GM18858 (cell line): ENCODE measurements at regions not wholly inside any gene's neighbourhood (a gene's known extent, or its start where the extent isn't known, plus 50 kb on each side); places are given as distances from the start of the nearest gene placed in this dataset.
"Not testable (repeated sequence)": the region's sequence is repeated elsewhere in the genome, so short reads cannot be mapped to it uniquely, and the experiment has no call there.

ENCODE experiments used
- ATAC-seq: cut with Tn5 transposase; IDR thresholded peaks from one replicate; pipeline ENCODE4 v1.9.1; 2021; ENCODE audit not compliant: unreplicated experiment

DNA sequence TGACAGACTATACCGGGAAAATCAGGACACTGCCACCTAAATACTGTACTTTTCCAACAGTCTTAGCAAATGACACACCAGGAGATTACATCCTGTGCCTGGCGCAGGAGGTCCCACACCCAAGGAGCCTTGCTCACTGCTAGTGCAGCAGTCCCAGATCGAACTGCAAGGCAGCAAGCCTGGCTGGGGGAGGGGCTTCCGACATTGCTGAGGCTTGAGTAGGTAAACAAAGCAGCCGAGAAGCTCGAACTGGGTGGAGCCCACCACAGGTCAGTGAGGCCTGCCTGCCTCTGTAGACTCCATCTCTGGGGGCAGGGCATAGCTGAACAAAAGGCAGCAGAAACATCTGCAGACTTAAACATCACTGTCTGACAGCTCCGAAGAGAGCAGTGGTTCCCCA lies 1360.0 kb downstream of the UQCRFS1 start:
- not testable (repeated sequence) for ATAC-seq

DNA sequence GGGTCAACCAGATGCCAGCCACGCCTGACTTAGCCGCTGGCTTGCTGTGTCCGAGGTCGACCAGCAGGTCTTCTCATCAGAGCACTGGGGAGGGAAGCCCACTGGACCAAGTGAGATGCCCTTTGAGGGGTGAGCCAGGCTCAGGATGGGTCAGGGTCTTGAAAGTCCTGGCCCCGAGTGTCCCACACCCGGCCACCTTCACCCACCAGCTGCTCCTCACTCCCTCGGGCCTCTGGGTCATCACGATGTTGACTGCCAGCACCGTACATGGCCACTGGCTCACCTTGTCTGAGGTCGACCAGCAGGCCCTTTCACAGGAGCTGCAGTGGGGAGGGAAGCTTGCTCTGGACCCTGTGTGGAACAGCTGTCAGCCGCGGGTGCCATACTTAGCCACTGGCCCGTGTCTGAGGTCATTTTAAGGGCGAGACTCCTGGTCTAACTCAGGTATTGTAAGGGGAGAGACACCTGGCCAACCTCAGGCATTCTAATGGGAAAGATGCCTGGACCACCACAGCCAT lies 1361.3 kb downstream of the UQCRFS1 start:
- no peak for ATAC-seq

DNA sequence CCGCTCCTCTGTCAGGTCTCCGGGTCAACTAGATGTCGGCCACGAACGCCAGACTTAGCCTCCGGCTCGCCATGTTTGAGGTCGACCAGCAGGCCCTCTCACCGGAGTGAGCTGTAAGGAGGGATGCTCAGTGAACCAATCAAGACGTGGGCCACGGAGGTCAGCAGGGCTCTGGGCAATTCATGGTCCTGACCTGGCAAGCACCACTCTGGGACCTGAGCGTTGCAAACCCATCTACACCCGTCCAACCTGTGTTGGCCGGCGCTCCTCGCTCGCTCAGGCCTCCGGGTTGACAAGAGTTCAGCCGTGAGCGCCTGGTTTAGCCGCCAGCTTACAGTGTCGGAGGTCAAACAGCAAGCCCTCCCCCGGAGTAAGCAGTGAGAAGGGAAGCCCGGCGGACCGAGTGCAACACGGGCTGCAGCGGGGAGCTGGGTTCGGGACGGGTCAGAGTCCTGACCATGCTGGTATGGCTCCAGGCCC lies 1361.9 kb downstream of the UQCRFS1 start:
- ATAC-seq, result no peak

DNA sequence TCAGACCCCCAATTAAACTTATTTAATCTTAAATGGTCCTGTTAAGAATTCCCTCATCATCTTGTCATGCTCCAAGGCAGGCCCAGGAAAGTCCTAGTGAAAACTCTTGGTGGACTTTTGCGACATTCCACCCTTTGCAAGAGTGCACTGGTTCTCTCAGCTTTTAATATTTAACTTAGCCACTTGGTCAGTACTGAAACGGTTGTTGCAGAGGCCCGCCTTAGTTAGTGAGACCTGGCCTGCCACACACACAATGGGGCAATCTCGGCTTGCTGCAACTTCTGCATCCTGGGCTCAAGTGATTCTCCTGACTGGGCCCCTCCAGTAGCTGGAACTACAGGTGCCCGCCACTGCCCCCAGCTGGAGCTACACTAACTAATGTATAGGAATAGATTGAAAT lies 1366.0 kb downstream of the UQCRFS1 start:
- no peak for ATAC-seq

DNA sequence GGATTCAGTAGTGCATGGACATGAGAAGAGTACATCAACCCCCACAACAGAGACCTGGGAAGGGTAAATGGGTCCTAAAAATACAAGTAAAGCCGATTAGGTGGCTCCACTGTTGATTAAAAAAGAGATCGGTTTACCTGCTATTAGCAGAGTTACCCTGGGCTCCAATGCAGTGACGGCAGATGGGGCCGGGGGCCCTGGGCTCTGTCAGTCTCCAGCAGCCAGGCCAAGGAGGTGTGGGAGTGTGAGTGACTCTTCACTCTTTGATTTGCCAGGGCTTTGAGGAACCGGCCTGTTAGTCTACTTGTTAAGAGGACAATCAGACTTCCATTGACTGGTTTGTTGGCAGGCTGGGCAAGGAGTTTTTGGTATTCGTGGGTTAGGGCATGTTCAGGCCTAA lies 1368.7 kb downstream of the UQCRFS1 start:
- no peak for ATAC-seq

DNA sequence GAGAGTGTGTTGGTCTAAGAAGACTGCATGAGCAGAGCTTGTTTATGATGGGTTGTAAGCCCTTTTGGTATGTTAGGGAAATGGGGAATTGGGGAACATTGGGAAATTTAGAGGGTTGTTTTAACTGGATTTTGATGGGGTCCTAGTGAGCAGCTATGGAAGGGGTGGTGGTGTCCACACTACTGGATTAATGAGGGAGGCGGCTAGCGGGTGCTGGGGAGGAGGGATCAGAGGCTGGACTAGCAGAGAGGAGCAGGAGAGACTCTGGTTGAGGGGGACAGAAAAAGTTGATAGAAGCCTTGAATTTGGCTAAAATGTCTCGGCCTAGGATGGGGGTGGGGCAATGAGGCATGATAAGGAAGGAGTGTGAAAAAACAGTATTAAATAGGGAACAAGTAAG lies 1369.1 kb downstream of the UQCRFS1 start:
- no peak for ATAC-seq

DNA sequence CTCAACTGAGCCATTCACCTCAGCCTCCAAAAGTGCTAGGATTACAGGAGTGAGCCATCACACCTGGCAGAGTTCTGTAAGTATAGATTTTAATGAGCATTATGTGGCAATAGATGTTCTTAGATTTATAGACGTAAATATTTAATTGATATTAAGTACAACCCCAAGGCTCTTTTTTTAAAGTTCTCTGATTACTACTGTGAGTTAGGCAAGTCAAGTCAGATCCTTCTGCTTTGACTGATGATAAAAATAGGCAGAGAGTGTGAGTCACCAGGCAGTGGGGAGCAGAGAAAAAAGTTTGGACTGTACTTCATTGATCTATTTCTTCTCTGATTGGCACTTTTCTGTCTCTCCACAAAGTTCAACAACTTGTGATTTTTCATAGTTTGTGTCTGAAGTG lies 1379.9 kb downstream of the UQCRFS1 start:
- no peak for ATAC-seq

DNA sequence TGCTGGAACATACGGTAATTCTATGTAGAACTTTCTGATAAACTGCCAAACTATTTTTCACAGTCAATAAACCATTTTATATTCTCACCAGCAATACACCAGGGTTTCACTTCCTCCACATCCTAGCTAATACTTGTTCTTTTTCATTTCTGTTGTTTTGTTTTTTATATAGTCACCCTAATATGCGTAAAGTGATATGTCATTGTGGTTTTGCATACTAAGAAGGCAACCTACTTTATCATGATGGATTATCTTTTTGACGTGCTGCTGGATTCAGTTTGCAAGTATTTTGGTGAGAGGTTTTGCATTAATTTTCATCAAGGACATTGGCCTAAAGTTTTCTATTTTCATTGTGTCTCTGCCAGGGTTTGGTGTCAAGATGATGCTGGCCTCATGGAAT lies 1384.1 kb downstream of the UQCRFS1 start:
- no peak for ATAC-seq

DNA sequence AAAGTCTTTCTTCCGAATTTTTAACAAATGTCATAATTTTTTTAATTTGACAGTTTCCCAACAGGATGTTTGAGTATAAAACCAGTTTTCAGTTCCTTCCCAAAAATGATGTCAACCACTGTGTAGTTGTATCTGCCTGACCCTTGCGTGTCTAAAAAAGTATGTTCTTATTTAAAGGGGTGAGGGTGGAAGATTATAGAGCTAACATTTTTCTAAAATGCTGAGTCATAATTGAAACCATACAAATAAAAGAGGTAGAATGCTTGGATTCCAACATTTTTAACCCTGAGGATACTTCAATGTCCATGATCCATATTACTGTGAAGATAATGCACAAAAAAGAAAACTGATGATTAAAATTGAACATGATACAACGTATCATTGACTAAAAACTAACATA lies 1388.8 kb downstream of the UQCRFS1 start:
- no peak for ATAC-seq

DNA sequence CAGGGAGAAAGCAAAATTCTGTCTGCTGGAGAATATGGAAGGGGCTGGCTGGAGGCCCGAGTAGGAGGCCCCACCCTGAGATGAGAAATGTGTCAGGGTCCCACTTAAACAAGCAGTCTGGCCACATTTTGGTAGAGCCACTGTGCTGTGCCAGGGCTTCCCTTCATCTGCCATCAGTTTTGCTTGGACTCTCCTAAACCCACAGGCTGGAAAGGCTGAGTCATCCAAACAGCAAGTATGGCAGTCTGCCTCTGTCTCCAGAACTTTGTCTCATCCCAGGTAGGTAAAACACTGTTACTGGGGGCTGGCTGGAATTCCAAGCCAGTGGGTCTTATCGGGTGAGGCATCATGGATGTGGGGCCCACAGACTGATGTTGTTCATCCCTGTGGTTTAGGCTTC lies 1390.6 kb downstream of the UQCRFS1 start:
- no peak for ATAC-seq

DNA sequence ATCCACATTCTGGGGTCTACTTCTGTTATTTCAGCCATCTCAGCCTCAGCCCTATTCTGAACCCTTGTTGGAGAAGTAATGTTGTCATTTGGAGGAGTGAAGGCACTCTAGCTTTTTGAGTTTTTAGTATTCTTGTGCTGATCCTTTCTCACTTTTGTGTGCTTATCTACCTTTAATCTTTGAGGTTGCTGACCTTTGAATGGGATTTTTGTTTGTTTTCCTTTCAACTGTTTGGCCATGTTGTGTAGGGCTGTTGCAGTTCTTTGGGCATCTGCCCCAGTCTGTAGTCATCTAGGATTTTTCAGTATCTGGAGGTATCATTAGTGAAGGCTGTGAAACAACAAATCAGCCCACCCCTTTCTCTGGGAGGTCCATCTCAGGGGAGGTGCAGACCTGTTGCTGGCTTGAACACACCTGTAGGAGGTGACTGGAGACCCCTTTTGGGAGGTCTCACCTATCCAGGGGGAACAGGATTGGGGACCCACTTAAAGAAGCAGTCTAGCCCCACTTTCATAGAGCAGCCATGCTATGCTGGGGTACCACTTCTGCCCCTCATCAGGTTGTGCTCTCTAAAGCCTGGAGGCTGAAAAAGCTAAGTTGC lies 1391.4 kb downstream of the UQCRFS1 start:
- ATAC-seq, result no peak

DNA sequence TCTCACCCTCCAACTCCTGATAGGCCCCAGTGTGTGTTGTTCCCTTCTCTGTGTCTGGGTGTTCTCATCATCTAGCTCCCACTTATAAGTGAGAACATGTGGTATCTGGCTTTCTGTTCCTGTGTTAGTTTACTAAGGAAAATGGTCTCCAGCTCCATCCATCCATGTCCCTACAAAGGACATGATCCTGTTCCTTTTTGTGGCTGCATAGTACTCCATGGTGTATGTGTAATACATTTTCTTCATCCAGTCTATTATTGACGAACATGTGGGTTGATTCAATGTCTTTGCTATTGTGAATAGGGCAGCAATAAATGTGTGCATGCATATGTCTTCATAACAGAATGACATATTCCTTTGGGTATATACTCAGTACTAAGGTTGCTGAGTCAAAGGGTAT lies 1397.0 kb downstream of the UQCRFS1 start:
- no peak for ATAC-seq

DNA sequence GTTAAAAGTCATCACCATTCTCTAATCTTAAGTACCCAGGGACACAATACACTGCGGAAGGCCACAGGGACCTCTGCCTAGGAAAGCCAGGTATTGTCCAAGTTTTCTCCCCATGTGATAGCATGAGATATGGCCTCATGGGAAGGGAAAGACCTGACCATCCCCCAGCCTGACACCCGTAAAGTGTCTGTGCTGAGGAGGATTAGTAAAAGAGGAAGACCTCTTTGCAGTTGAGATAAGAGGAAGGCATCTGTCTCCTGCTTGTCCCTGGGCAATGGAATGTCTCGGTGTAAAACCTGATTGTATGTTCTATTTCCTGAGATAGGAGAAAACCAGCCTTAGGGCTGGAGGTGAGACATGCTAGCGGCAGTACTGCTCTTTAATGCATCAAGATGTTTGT lies 1398.1 kb downstream of the UQCRFS1 start:
- ATAC-seq, result not testable (repeated sequence)

DNA sequence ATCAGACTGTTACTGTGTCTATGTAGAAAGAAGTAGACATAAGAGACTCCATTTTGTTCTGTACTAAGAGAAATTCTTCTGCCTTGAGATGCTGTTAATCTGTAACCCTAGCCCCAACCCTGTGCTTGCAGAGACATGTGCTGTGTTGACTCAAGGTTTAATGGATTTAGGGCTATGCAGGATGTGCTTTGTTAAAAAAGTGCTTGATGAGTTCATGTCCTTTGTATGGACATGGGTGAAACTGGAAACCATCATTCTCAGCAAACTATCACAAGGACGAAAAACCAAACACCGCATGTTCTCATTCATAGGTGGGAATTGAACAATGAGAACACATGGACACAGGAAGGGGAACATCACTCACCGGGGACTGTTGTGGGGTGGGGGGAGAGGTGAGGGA lies 1398.7 kb downstream of the UQCRFS1 start:
- ATAC-seq, result not testable (repeated sequence)

DNA sequence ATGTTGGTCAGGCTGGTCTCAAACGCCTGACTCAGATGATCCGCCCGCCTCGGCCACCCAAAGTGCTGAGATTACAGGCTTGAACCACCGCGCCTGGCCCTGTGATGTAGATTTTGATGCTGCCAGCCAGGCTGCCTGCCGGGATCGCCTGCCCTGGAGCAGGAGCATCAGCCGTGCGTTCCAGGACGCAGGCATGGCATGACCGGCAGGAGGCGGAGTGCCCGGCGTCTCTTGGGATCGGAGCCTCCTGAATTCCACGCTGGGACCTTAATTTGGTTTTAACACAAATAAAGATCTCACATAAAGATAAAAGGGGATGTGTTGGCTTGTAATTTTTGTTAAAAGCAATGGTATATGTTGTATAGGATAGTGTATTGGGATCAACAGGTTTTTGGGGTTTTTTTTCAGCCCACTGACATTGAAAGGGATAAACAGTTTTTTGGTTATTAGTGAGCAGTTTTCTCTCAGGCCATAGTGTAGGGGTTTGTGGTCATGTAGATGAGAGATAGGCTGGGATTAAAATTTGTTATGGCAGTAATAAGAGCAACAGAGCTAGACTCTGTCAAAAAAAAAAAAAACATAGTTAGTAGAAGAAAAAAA lies 1406.4 kb downstream of the UQCRFS1 start:
- no peak for ATAC-seq

DNA sequence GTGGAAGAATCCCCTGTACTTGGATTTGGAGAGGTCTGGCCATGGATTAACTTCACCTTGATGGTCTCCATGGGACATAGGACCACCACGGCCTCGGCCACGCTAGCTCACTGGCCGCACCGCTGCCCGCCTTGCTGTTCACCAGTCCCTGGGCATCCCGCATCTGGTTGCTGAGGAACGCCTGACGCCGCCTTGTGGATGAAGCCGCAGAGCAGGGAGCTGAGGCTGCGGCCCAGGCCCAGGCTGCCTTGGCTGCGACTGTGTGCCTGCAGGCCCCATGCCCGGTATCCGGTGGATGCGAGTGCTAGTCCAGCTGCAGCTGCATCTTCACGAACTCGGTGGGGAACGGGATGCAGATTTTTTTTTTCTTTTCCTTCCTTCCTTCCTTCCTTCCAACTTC lies 1407.1 kb downstream of the UQCRFS1 start:
- ATAC-seq, result no peak

DNA sequence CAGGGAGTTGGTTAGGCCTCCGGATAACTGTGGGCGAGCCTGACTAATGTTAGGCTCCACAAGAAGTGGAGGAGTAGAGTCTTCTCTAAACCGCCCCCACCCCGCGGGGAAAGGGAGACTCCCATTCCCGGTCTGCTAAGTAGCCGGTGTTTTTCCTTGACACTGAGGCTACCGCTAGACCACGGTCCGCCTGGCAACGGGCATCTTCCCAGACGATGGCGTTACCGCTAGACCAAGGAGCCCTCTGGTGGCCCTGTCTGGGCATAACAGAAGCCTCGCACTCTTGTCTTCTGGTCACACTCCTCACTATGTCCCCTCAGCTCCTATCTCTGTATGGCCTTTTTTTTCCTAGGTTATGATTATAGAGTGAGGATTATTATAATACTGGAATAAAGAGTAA lies 1410.7 kb downstream of the UQCRFS1 start:
- not testable (repeated sequence) for ATAC-seq

DNA sequence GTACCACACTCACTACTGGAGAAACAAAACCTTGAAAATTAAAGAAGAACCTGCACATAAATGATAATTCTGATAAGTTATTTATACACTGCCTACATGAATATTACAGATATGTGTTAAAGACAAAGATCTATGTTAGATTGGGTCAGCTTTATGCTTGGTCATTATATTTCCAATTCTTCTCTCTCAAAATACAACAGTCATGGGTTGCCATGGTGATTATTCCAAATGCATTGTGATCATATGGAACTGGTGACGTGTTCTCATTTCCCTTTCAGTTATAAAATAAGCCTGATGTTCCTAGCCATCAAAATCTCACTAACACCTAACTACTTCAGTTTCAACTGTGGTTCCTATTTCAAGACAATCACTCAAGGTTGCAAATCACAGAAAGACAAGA lies 1416.4 kb downstream of the UQCRFS1 start:
- no peak for ATAC-seq

DNA sequence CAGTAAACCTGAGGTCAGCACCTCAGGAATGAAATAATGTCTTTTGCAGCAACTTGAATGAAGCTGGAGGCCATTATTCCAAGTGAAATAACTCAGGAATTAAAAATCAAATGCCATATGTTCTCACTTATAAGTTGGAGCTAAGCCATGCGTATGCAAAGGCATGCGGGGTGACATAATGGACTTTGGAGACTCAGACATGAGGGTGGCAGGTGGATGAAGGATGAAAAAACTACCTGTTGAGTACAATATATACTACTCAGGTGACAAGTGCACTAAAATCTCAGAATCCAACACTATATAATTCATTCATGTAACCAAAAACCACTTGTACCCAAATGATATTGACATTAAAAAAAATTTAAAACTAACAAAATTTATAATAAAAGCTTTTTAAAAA lies 1416.9 kb downstream of the UQCRFS1 start:
- no peak for ATAC-seq

DNA sequence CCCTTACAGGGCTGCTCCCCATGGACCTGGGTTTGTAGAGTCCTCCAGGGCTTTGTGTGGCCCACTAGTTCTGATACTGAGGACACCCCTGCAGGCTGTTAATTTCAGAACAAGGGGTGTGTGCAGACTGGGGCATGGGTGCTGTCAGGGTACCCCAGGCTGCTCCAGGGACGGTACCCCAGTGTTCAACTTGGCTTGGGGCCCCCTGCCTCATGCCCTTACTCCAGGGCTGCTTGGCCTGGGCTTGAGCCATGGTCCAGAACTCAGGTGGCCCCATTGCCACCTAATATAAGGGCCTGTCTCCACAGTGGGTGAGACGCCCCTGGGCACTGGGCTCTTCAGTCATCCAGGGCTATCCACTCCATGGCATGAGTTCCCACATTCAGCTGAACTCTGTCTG lies 1417.6 kb downstream of the UQCRFS1 start:
- ATAC-seq, result no peak

DNA sequence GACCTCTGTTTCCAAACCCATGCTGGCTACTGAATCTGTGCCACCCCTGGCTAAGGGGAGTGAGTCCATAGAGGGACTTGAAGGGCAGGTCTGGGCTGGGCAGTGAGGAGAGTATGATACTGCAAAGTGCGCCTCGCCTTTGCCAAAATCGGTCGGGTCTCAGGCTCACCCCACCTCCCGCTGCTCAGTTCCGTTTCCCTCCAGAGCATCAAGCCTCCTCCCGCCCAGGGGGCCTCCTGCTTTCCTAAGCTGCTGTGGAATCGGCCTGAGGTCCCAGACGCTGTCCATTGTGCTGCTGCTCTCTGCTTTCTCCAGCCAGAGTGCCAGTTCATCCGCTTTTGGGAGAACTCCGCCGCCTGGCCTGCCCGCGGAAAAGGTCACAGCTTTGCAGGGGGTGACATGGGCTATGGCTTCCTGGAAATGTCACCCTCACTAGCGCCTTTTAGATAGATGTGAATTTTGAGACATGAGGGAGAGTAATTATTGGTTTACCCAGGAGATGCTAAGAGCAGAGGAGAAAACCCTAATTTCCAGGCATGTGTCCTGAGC lies 1418.4 kb downstream of the UQCRFS1 start:
- ATAC-seq, result no peak

DNA sequence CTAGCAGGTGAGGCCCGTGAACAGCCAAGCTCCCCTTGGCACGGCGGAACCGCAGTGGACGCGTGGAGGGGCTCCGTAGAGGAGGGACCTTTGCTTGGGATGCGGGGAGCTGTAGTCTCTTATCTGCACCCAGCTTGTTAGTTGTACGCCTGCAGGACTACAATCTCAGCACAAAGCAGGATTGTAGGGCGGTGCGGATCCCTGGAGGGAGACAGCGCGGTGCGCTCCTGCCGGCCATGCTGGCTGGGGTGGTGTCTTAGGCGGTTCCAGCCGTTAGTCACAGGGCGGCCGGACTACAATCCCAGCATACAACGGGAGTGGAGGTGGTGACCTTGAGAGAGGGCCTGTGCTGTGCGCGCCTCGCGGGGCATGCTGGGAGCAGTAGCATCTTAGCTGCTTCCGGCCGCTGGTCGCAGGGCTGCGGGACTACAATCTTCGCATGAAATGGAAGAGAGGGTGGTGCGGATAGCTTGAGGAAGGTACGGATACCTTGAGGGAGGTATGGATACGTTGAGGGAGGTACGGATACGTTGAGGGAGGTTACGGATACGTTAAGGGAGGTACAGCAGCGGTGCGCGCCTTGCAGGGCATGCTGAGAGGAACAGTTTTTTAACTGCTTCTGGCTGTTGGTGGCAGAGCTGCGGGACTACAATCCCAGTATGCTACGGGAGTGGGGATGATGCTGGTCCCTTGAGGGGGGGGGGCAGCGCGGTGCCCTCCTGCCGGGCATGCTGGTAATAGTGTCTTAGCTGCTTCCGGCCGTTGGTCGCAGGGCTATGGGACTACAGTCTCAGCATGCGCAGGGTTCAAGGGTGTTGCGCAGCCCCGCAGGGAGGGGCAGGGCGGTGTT lies 1419.1 kb downstream of the UQCRFS1 start:
- ATAC-seq, result peak; percentile 82
